Ovary (tissue), 7 donors: ENCODE measurements at regions not wholly inside any gene's neighbourhood (a gene's known extent, or its start where the extent isn't known, plus 50 kb on each side); places are given as distances from the start of the nearest gene placed in this dataset.
"Not testable (repeated sequence)": the region's sequence is repeated elsewhere in the genome, so short reads cannot be mapped to it uniquely, and the experiment has no call there.

Experiments used
- DNase-seq, 5 donors: peaks; one replicate each; pipeline ENCODE4 v3.0.0-alpha.2; 2019 to 2020
- H3K27ac ChIP-seq, 2 donors: fragments of 200-600 bp; one replicate each; pipeline versions ENCODE4 v1.5.1 to v1.8.0; 2019 to 2022
- H3K27me3 ChIP-seq: fragments of 200-600 bp; one replicate; pipeline ENCODE4 v1.8.0; 2022
- H3K36me3 ChIP-seq: fragments of 200-600 bp; sonication (generic); one replicate; pipeline ENCODE4 v1.5.1; 2019
- H3K4me1 ChIP-seq: one replicate; pipeline ENCODE4 v1.8.1; 2013; ENCODE audit warnings: mild to moderate bottlenecking, moderate library complexity; ENCODE audit not compliant: insufficient read depth
- H3K4me3 ChIP-seq: fragments of 200-600 bp; sonication (generic); one replicate; pipeline ENCODE4 v1.5.1; 2017
- H3K9me3 ChIP-seq, 2 donors: fragments of 200-600 bp in 1 of 2; sonication (generic) in 1 of 2; one replicate each; pipeline versions ENCODE4 v1.5.1 to v1.8.1; 2013 to 2019; ENCODE audit warnings: mild to moderate bottlenecking in 1 of 2, moderate library complexity in 1 of 2
- CTCF ChIP-seq, 3 donors: fragments of 450-650 bp in 2 of 3; fragments of 200-600 bp in 1 of 3; IDR thresholded peaks; one replicate each; pipeline versions ENCODE4 v1.5.1 to v1.8.0; 2016 to 2022; ENCODE audit warnings: antibody characterized with exemption in 3 of 3, mild to moderate bottlenecking in 1 of 3
- EP300 ChIP-seq: sonication (generic); formaldehyde crosslinking; IDR thresholded peaks from one replicate; pipeline ENCODE4 v1.6.1; 2017; ENCODE audit warnings: antibody characterized with exemption
- POLR2A ChIP-seq: fragments of 450-650 bp; IDR thresholded peaks from one replicate; pipeline ENCODE4 v1.6.1; 2017; ENCODE audit warnings: antibody characterized with exemption, mild to moderate bottlenecking, moderate library complexity
- WGBS, 3 donors: extraction: QIAGEN DNeasy Blood & Tissue Kit in 1 of 3; methylation state at CpG; one replicate each; pipeline versions ENCODE4 v1.1.5 to v1.1.7; 2013 to 2017; 5-methylcytosine and 5-hydroxymethylcytosine counted together
- intact Hi-C, 4 donors: fragments of 100-400 bp; cut with DNase I; formaldehyde crosslinking; loops; one replicate each; pipeline versions ENCODE4 v1.11.0 to v1.15.1; 2022 to 2023
- donor health status: DM: no; HTN: no; CAD: no; lungs with moderate emphysema.
- donor health status: DM: no; HTN: no; CAD: no.
- donor health status: Bipolar disorder and iron deficiency.
- donor health status: DM: no; HTN: no; CAD: no.
- donor health status: DM: yes; HTN: yes; CAD: no.

- no peak for DNase-seq
- H3K27ac ChIP-seq: no peak overlapping the region
- TF ChIP-seq CTCF (IDR thresholded peaks at IDR 0.05): no peak
- no peak for TF ChIP-seq EP300
- no peak for TF ChIP-seq POLR2A
Observed at GRCh38 chr3:89742546-89742945, 635.1 kb downstream of the EPHA3 start.

DNA sequence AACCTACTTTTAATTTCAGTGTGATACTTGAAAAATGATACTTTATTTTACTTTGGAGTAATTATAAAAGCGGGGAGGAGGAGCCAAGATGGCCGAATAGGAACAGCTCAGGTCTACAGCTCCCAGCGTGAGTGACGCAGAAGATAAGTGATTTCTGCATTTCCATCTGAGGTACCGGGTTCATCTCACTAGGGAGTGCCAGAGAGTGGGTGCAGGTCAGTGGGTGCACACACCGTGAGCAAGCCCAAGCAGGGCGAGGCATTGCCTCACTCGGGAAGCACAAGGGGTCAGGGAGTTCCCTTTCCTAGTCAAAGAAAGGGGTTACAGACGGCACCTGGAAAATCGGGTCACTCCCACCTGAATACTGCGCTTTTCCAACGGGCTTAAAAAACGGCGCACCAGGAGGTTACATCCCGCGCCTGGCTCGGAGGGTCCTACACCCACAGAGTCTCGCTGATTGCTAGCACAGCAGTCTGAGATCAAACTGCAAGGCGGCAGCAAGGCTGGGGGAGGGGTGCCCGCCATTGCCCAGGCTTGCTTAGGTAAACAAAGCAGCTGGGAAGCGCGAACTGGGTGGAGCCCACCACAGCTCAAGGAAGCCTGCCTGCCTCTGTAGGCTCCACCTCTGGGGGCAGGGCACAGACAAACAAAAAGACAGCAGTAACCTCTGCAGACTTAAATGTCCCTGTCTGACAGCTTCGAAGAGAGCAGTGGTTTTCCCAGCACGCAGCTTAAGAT lies 640.3 kb downstream of the EPHA3 start:
- H3K4me3 ChIP-seq, H3K27me3 ChIP-seq, H3K4me1 ChIP-seq, intact Hi-C loops, H3K36me3 ChIP-seq, H3K9me3 ChIP-seq, H3K27ac ChIP-seq, DNase-seq: not testable (repeated sequence)
- 93 to 94% (median 93%) methylated on average over 22 to 24 of the region's 24 CpGs for WGBS, 3 donors

More at GRCh38 chr3:89742546-89742945, 635.1 kb downstream of the EPHA3 start:
- no peaks in the 10 kb centered on the region for H3K9me3 ChIP-seq
- intact Hi-C loops: no loop called here
- no peak overlapping the region for H3K4me3 ChIP-seq
- no peaks in the 10 kb centered on the region for H3K36me3 ChIP-seq
- WGBS, 3 donors: 94 to 97% (median 96%) methylated on average over 2 of the region's 2 CpGs
- no peaks in the 10 kb centered on the region for H3K27me3 ChIP-seq
- H3K4me1 ChIP-seq: no peaks in the 10 kb centered on the region

- Histone ChIP-seq H3K4me1 (no peaks in the 10 kb centered on the region), H3K27ac (no peak overlapping the region), H3K36me3 (no peaks in the 10 kb centered on the region), H3K4me3 (no peak overlapping the region), H3K9me3 (no peaks in the 10 kb centered on the region), H3K27me3 (no peaks in the 10 kb centered on the region)
- WGBS, 3 donors: 38 to 82% (median 60%) methylated on average over 1 of the region's 1 CpG
- intact Hi-C loops: no loop called here
- no peak for TF ChIP-seq CTCF (IDR thresholded peaks at IDR 0.05)
- TF ChIP-seq EP300: no peak
- no peak for TF ChIP-seq POLR2A
- no peak for DNase-seq
Observed at GRCh38 chr3:89762405-89762804, 655.0 kb downstream of the EPHA3 start.

DNA sequence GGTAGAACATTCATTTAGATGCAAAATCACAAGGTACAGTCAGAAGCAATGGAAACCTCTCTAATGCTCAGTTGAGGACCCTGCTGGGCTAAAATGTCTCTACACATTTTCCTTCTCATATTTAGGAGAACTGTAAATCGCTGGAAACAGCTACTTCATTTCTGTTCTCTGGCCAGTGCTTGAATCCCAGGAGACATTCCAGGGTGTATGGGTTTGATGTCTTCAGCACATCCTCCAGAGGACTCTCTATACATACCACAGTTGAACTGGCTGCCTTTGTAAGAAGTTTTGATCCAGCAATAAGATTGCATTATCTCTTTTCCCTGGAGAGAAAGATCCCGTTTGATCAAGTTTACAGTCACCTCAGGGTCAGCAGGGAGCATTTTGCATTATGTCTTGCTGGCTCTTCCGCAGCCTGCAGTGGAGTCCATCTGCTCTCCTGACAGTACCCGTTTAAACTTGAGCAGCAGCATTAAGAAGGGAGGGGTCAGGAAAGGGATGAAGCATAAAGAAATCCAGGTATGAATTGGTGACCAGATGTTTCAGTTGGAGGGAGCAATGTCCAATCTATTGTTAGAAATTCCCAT lies 676.0 kb downstream of the EPHA3 start:
- Histone ChIP-seq H3K9me3 (no peaks in the 10 kb centered on the region), H3K4me1 (no peaks in the 10 kb centered on the region), H3K27me3 (no peaks in the 10 kb centered on the region), H3K36me3 (no peaks in the 10 kb centered on the region), H3K27ac (no peak overlapping the region), H3K4me3 (no peak overlapping the region)
- DNase-seq: no peak
- intact Hi-C loops: no loop called here
- 49 to 60% (median 53%) methylated on average over 4 of the region's 4 CpGs for WGBS, 3 donors
- TF ChIP-seq POLR2A: no peak
- no peak for TF ChIP-seq CTCF (IDR thresholded peaks at IDR 0.05)
- no peak for TF ChIP-seq EP300

GRCh38 chr3:89787485-89787884 lies 680.1 kb downstream of the EPHA3 start:
- Histone ChIP-seq H3K9me3 (no peaks in the 10 kb centered on the region), H3K36me3 (no peaks in the 10 kb centered on the region), H3K4me3 (no peak overlapping the region), H3K4me1 (no peaks in the 10 kb centered on the region), H3K27me3 (no peaks in the 10 kb centered on the region), H3K27ac (no peak overlapping the region)
- no peak for TF ChIP-seq POLR2A
- no peak for TF ChIP-seq EP300
- DNase-seq: no peak
- 38 to 46% (median 41%) methylated on average over 5 of the region's 5 CpGs for WGBS, 3 donors
- intact Hi-C loops: no loop called here
